ENCODE measurements at regions not wholly inside any gene's neighbourhood (a gene's known extent, or its start where the extent isn't known, plus 50 kb on each side); places are given as distances from the start of the nearest gene placed in this dataset.

DNA sequence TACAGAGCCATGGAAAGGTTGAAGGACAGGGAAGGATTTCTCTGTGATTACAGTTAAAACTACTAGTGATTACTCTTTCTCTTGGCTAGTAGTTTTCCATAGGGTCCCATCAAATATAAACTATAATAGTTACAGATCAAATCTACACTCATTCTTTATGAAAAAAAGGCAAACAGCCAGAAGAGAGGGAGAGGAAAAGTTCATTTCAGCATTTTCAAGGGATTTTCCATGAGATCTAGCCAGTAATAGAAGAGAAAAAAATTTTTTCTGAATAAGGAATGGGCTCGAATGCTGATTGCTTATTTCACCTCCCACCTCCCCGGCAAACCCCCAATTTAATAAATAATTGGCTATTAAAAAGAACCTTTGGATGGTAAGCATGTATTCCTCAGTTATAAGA is 74.8 kb upstream of the BLID start:
- TF ChIP-seq, protein P1, sequence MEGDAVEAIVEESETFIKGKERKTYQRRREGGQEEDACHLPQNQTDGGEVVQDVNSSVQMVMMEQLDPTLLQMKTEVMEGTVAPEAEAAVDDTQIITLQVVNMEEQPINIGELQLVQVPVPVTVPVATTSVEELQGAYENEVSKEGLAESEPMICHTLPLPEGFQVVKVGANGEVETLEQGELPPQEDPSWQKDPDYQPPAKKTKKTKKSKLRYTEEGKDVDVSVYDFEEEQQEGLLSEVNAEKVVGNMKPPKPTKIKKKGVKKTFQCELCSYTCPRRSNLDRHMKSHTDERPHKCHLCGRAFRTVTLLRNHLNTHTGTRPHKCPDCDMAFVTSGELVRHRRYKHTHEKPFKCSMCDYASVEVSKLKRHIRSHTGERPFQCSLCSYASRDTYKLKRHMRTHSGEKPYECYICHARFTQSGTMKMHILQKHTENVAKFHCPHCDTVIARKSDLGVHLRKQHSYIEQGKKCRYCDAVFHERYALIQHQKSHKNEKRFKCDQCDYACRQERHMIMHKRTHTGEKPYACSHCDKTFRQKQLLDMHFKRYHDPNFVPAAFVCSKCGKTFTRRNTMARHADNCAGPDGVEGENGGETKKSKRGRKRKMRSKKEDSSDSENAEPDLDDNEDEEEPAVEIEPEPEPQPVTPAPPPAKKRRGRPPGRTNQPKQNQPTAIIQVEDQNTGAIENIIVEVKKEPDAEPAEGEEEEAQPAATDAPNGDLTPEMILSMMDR (IDR thresholded peaks at IDR 0.05): no peak
- TF ChIP-seq EZH2 (IDR thresholded peaks at IDR 0.05): no peak
- TF ChIP-seq EZH2phosphoT487 (IDR thresholded peaks at IDR 0.05): no peak
